Spinal cord (tissue), 9 donors: ENCODE measurements at regions not wholly inside any gene's neighbourhood (a gene's known extent, or its start where the extent isn't known, plus 50 kb on each side); places are given as distances from the start of the nearest gene placed in this dataset.
"Not testable (repeated sequence)": the region's sequence is repeated elsewhere in the genome, so short reads cannot be mapped to it uniquely, and the experiment has no call there.

Experiments
- DNase-seq, 6 donors: peaks; one replicate each; pipeline versions ENCODE4 v3.0.0 to v3.0.0-alpha.2; 2013 to 2015; ENCODE audit warnings: low spot score in 6 of 6, low read depth in 4 of 6
- H3K27ac ChIP-seq: one replicate; pipeline ENCODE4 v1.5.1; 2013; ENCODE audit warnings: low read depth, low read length, control low read depth
- H3K27me3 ChIP-seq: one replicate; pipeline ENCODE4 v1.6.1; 2013; ENCODE audit warnings: low read length; ENCODE audit not compliant: control insufficient read depth, insufficient read depth
- H3K36me3 ChIP-seq: one replicate; pipeline ENCODE4 v1.6.1; 2013; ENCODE audit warnings: low read length; ENCODE audit not compliant: control insufficient read depth, insufficient read depth
- H3K4me1 ChIP-seq: one replicate; pipeline ENCODE4 v1.6.1; 2013; ENCODE audit warnings: low read length; ENCODE audit not compliant: control insufficient read depth, insufficient read depth
- H3K4me3 ChIP-seq: one replicate; pipeline ENCODE4 v1.5.1; 2013; ENCODE audit warnings: low read depth, low read length, control low read depth
- H3K9me3 ChIP-seq: one replicate; pipeline ENCODE4 v1.6.1; 2013; ENCODE audit warnings: low read length; ENCODE audit not compliant: control insufficient read depth, insufficient read depth
- WGBS: methylation state at CpG from one replicate; pipeline ENCODE4 v1.1.5; 2013; ENCODE audit warnings: missing lambda C conversion rate; ENCODE audit not compliant: insufficient coverage; 5-methylcytosine and 5-hydroxymethylcytosine counted together
- donor health status: healthy.

DNA sequence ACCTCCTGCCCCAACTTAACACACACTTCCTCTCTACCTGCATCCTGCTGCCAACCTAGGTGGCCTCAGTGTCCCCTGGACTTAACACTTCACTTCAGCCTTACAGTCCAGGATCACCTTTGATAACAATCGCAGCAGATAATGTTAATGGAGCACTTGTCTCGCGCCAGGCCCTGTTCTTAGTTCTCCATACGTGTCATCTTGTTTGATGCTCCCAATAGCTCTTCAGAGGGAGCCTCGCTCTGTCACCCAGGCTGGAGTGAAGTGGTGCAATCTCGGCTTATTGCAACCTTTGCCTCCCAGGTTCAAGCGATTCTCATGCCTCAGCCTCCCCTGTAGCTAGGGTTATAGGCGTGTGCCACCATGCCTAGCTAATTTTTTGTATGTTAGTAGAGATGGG, 62.7 kb upstream of the SHB start:
- no peaks in the 10 kb centered on the region for H3K27me3 ChIP-seq
- no peak overlapping the region for H3K4me3 ChIP-seq
- no peak for DNase-seq
- WGBS: 86% methylated on average over 8 of the region's 8 CpGs
- H3K36me3 ChIP-seq: no peaks in the 10 kb centered on the region
- H3K4me1 ChIP-seq: no peaks in the 10 kb centered on the region
- H3K27ac ChIP-seq: no peak overlapping the region
- H3K9me3 ChIP-seq: no peaks in the 10 kb centered on the region

DNA sequence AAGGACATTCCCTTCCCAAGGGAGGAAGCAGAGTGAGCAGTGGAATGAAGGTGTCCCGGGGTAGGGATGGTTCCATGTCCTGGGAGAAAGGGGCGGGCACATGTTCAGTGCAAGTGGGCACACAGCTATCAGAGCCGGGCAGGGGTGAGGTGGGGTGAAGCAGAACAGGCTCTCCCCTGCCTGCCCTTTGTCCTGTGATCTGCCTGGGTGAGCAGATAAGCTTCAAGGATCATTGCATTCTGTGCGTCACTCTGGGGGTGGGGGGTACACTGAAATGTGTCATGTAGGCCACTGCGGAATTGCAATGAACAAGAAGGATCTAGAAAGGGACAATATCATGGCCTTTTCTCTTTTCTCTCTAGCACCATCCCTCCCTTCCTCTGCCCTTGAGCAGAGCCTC, 61.7 kb upstream of the SHB start:
- no peaks in the 10 kb centered on the region for H3K36me3 ChIP-seq
- H3K4me1 ChIP-seq: no peaks in the 10 kb centered on the region
- H3K27ac ChIP-seq: no peak overlapping the region
- DNase-seq: no peak
- WGBS: 71% methylated on average over 1 of the region's 5 CpGs
- H3K9me3 ChIP-seq: no peaks in the 10 kb centered on the region
- H3K27me3 ChIP-seq: no peaks in the 10 kb centered on the region
- H3K4me3 ChIP-seq: no peak overlapping the region

DNA sequence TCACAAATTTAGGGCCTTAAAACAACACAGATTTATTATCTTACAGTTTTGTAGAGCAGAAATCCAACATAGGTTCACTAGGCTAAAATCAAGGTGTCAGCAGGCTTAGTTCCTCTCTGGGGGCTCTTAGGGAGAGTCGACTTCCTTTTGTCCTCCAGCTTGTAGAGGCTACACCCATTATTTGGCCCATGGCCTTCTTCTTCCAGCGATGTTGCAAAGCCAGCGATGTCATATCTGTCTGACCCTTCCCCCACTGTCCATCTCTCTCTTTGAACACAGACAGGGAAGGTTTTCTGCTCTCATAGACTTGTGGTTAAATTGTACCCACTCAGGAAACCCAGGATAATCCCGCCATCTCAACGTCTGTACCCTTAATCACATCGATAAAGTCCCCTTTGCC, 60.3 kb upstream of the SHB start:
- no peak overlapping the region for H3K27ac ChIP-seq
- no peak for DNase-seq
- no peak overlapping the region for H3K4me3 ChIP-seq
- no peaks in the 10 kb centered on the region for H3K9me3 ChIP-seq
- 94% methylated on average over 3 of the region's 6 CpGs for WGBS
- no peaks in the 10 kb centered on the region for H3K27me3 ChIP-seq
- H3K36me3 ChIP-seq: no peaks in the 10 kb centered on the region
- H3K4me1 ChIP-seq: no peaks in the 10 kb centered on the region

DNA sequence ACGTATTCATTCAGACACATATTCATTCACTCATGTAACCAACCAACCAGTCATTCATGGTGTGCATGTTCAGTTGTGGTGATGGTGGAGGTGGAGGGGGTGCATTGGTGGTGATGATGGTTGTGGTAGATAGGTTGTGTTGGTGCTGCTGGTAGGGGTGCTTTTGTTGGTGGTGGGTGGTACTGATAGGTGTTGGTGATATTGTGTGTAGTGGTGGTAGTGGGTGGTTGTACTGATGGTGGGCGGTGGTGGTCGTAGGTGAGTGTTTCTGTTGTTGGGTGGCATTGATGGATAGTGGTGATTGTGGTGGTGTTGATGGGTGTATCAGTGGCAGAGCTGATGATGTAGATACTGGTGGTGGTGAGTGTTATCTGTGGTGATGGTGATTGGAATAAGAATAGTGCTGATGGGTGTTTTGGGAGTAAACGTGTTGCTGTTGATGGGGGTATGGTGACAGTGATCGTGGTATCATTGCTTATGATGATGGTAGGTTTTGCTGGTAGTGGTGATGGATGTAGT, 59.8 kb upstream of the SHB start:
- 98% methylated on average over 4 of the region's 5 CpGs for WGBS

DNA sequence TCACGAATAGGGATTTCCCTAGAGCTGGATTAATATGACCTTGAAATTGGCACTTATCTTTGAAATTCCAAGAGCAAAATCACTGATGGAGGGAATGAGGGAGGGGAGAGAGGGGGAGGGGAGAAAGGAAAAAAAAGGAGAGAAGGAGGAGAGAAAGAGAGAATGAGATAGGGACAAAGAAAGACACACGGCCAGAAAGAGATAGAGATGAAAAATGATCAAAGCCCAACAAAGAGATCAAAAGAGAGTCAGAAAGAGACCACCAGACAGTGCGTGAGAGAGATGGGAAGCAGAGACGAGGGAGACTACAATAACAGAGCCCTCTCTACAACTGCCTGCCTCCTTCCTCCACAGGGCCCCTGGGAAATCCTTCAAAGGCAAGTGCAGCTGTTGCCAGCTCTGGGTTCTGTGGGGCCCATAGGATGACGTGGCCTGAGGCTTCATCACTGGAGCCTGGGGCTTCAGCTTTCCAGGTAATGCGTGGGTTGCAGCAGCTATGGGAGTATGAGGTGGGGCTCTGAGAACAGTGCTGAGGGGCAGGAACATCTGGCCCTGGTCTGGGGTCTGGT, 58.3 kb upstream of the SHB start:
- DNase-seq: no peak
- Histone ChIP-seq H3K4me3 (no peak overlapping the region), H3K36me3 (no peaks in the 10 kb centered on the region), H3K9me3 (no peaks in the 10 kb centered on the region), H3K27ac (no peak overlapping the region), H3K4me1 (no peaks in the 10 kb centered on the region), H3K27me3 (no peaks in the 10 kb centered on the region)
- 70% methylated on average over 6 of the region's 6 CpGs for WGBS

More for the DNA sequence above, 59.8 kb upstream of the SHB start:
- H3K4me3 ChIP-seq: no peak overlapping the region
- no peaks in the 10 kb centered on the region for H3K4me1 ChIP-seq
- H3K9me3 ChIP-seq: no peaks in the 10 kb centered on the region
- no peaks in the 10 kb centered on the region for H3K27me3 ChIP-seq
- H3K36me3 ChIP-seq: no peaks in the 10 kb centered on the region
- no peak overlapping the region for H3K27ac ChIP-seq
- DNase-seq: no peak

DNA sequence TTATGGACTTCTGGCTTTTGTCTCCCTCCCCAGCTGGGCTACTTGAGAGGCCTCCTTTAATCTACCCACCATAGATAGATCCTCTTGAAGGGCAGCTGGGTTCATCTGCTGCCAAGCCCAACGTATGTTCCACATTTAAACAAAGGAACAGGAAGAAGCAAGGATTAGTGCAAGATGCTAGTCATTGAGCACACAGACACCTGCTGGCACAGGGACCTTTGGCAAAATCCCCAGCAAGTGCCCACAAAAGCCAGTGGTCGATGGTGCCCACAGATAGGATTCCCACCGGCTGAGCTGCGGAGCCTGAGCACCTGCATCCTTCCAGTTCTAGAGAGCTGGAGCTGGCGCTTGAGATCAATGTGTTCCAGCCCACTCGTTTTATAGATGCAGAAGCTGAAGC, 57.7 kb upstream of the SHB start:
- no peaks in the 10 kb centered on the region for H3K36me3 ChIP-seq
- H3K27ac ChIP-seq: no peak overlapping the region
- no peaks in the 10 kb centered on the region for H3K27me3 ChIP-seq
- H3K4me1 ChIP-seq: no peaks in the 10 kb centered on the region
- H3K9me3 ChIP-seq: no peaks in the 10 kb centered on the region
- WGBS: 57% methylated on average over 6 of the region's 6 CpGs
- H3K4me3 ChIP-seq: no peak overlapping the region
- no peak for DNase-seq

DNA sequence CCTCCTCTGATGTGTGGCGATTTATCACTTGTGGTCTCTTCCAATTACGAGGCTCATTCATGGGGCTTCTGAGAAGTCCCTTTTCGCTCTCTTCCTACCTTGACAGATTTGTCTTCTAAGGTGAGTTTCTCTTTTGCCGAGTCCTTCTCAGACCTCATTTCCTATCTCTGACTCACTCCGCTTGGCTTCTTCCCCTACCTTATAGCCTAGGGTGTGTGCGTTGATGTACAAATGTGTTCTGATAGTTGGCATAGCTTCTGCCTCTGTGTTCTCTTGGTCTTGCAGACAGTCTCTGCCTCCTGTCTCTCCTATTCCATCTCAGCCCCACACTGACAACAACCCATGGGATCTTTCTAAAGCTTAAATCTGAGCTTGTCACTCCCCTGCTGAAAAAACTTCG, 56.9 kb upstream of the SHB start:
- no peak overlapping the region for H3K4me3 ChIP-seq
- H3K27ac ChIP-seq: no peak overlapping the region
- no peaks in the 10 kb centered on the region for H3K4me1 ChIP-seq
- no peak for DNase-seq
- no peaks in the 10 kb centered on the region for H3K9me3 ChIP-seq
- H3K27me3 ChIP-seq: no peaks in the 10 kb centered on the region
- H3K36me3 ChIP-seq: no peaks in the 10 kb centered on the region
- 86% methylated on average over 1 of the region's 7 CpGs for WGBS

DNA sequence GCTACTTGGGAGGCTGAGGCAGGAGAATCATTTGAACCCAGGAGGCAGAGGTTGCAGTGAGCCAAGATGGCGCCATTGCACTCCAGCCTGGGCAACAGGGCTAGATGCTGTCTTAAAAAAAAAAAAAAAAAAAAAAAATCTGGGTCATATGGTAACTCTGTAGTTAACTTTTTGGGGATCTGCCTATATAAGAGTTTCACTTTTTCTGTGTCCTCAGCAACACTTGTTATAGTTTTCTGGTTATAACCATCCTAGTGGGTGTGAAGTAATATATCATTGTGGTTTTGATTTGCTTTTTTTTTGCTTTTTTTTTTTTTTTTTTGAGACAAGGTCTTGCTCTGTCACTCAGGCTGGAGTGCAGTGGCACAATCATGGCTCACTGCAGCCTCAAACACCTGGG, 54.3 kb upstream of the SHB start:
- H3K4me3 ChIP-seq, H3K27me3 ChIP-seq, DNase-seq, H3K9me3 ChIP-seq, H3K4me1 ChIP-seq, H3K27ac ChIP-seq, H3K36me3 ChIP-seq: not testable (repeated sequence)
- 100% methylated on average over 1 of the region's 1 CpG for WGBS

DNA sequence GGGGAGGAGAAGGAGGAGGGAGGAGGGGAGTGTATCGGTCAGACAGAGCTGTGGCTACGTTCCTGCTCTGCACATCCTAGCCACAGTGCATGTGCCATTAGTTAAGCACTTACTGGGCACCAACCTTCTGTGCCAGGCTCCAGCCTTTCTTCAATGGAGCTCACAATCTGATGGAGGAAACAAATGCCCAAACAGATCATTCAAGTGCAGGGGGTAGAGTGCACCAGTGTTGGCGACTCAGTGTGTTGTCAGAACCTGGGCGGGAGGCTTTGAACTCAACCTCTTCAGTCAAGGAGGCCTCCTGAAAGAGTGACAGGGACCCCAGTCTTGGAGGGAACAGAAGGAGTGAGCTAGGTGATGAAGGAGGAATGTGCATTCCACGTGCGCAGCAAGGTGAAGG, 51.9 kb upstream of the SHB start:
- WGBS: 96% methylated on average over 5 of the region's 6 CpGs
- Histone ChIP-seq H3K4me3 (no peak overlapping the region), H3K27me3 (no peaks in the 10 kb centered on the region), H3K4me1 (no peaks in the 10 kb centered on the region), H3K9me3 (no peaks in the 10 kb centered on the region), H3K27ac (no peak overlapping the region), H3K36me3 (no peaks in the 10 kb centered on the region)
- DNase-seq: no peak

DNA sequence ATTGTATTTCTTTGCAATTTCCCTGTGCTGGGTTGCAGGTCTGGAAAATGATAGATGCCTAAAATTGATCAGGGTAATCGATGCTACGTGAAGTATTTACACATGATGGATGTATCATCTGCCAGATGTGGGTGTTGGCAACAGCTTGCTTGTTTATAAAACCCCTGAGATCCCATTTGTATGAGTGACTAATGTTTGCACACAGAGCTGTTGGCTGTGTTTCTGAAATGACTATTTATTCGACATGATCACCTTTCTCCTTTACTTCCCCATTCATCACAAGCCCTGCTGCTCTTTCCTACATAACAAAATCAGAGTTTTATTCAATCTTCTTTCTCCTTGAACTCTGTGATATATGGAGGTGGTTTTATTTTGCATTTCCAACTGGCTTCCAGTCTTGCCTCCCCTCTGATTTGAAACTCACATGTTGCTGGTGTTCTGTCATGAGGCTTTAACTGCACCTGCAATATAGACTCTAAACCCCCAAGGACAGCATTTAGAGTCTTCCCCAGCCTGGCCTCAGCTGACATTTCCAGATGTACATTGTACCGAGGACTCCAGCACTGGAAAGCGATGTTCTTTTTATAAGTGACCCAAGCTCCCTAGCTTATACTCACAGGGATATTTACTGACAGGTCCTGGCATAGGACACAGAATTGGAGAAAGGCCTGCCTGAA, 50.7 kb upstream of the SHB start:
- H3K9me3 ChIP-seq: no peaks in the 10 kb centered on the region
- no peaks in the 10 kb centered on the region for H3K36me3 ChIP-seq
- H3K4me1 ChIP-seq: no peaks in the 10 kb centered on the region
- H3K27ac ChIP-seq: no peak overlapping the region
- no peaks in the 10 kb centered on the region for H3K27me3 ChIP-seq
- WGBS: 72% methylated on average over 4 of the region's 5 CpGs
- DNase-seq: peak in 1 of 6 donors; percentile 64
- no peak overlapping the region for H3K4me3 ChIP-seq
